ENCODE measurements at regions not wholly inside any gene's neighbourhood (a gene's known extent, or its start where the extent isn't known, plus 50 kb on each side); places are given as distances from the start of the nearest gene placed in this dataset.

- H3K4me1 Mint-ChIP-seq, result no peaks in the 10 kb centered on the region
- ChIA-PET POLR2A (no interaction called here), CTCF (no interaction called here)
- DNase-seq, result no peak
- no peaks in the 10 kb centered on the region for H3K27me3 Mint-ChIP-seq
- no peak overlapping the region for H3K27ac Mint-ChIP-seq
- peaks cover 11% of the 10 kb centered on the region for H3K9me3 Mint-ChIP-seq
- H3K4me3 Mint-ChIP-seq, result no peak overlapping the region
- H3K36me3 Mint-ChIP-seq (ENCODE audit: low read depth), result no peaks in the 10 kb centered on the region
Measured at GRCh38 chr4:58935332-58935731, 1825.1 kb upstream of the IGFBP7 start.

- CTCF ChIA-PET, result no interaction called here
Measured at GRCh38 chr4:58936436-58936835, 1826.3 kb upstream of the IGFBP7 start.

GRCh38 chr4:58940167-58940566 is 1830.0 kb upstream of the IGFBP7 start:
- peaks cover 10% of the 10 kb centered on the region for H3K9me3 Mint-ChIP-seq
- no peak for DNase-seq
- H3K27me3 Mint-ChIP-seq, result no peaks in the 10 kb centered on the region
- CTCF ChIA-PET, result no interaction called here
- POLR2A ChIA-PET, result no interaction called here
- no peak overlapping the region for H3K27ac Mint-ChIP-seq
- H3K4me1 Mint-ChIP-seq, result no peaks in the 10 kb centered on the region
- no peaks in the 10 kb centered on the region for H3K36me3 Mint-ChIP-seq (ENCODE audit: low read depth)
- no peak overlapping the region for H3K4me3 Mint-ChIP-seq

More at GRCh38 chr4:58936436-58936835, 1826.3 kb upstream of the IGFBP7 start:
- no peaks in the 10 kb centered on the region for H3K27me3 Mint-ChIP-seq
- H3K4me3 Mint-ChIP-seq, result no peak overlapping the region
- POLR2A ChIA-PET, result no interaction called here
- no peaks in the 10 kb centered on the region for H3K36me3 Mint-ChIP-seq (ENCODE audit: low read depth)
- H3K27ac Mint-ChIP-seq, result no peak overlapping the region
- no peaks in the 10 kb centered on the region for H3K4me1 Mint-ChIP-seq
- DNase-seq, result no peak
- peaks cover 8% of the 10 kb centered on the region for H3K9me3 Mint-ChIP-seq

- H3K36me3 Mint-ChIP-seq (ENCODE audit: low read depth), result no peaks in the 10 kb centered on the region
- DNase-seq, result no peak
- no peaks in the 10 kb centered on the region for H3K27me3 Mint-ChIP-seq
- ChIA-PET POLR2A (no interaction called here), CTCF (interaction anchor here (0.7 kb wide), 1 partner anchor 1488 kb away, joined by 3 read pairs; no protein-coding TSS in a partner anchor)
- no peak overlapping the region for H3K27ac Mint-ChIP-seq
- peaks cover 8% of the 10 kb centered on the region for H3K9me3 Mint-ChIP-seq
- H3K4me3 Mint-ChIP-seq, result no peak overlapping the region
- no peaks in the 10 kb centered on the region for H3K4me1 Mint-ChIP-seq
Measured at GRCh38 chr4:58941286-58941685, 1831.1 kb upstream of the IGFBP7 start.

- no peak for DNase-seq
- Mint-ChIP-seq H3K27me3 (no peaks in the 10 kb centered on the region), H3K4me1 (no peaks in the 10 kb centered on the region), H3K4me3 (no peak overlapping the region), H3K27ac (no peak overlapping the region), H3K36me3 (ENCODE audit: low read depth) (no peaks in the 10 kb centered on the region), H3K9me3 (peaks cover 3% of the 10 kb centered on the region)
- ChIA-PET POLR2A (no interaction called here), CTCF (no interaction called here)
Measured at GRCh38 chr4:58953575-58953974, 1843.4 kb upstream of the IGFBP7 start.

GRCh38 chr4:58957711-58958110 is 1847.5 kb upstream of the IGFBP7 start:
- POLR2A ChIA-PET, result no interaction called here
- Mint-ChIP-seq H3K4me1 (no peaks in the 10 kb centered on the region), H3K9me3 (no peaks in the 10 kb centered on the region), H3K36me3 (ENCODE audit: low read depth) (no peaks in the 10 kb centered on the region), H3K27me3 (no peaks in the 10 kb centered on the region), H3K4me3 (no peak overlapping the region), H3K27ac (no peak overlapping the region)
- DNase-seq, result no peak
- CTCF ChIA-PET, result no interaction called here

GRCh38 chr4:58961283-58961682 is 1851.1 kb upstream of the IGFBP7 start:
- no peak for DNase-seq
- no peaks in the 10 kb centered on the region for H3K27me3 Mint-ChIP-seq
- ChIA-PET CTCF (no interaction called here), POLR2A (no interaction called here)
- H3K27ac Mint-ChIP-seq, result no peak overlapping the region
- no peaks in the 10 kb centered on the region for H3K4me1 Mint-ChIP-seq
- no peak overlapping the region for H3K4me3 Mint-ChIP-seq
- H3K36me3 Mint-ChIP-seq (ENCODE audit: low read depth), result no peaks in the 10 kb centered on the region
- H3K9me3 Mint-ChIP-seq, result no peaks in the 10 kb centered on the region

- no peak for DNase-seq
- no peaks in the 10 kb centered on the region for H3K4me1 Mint-ChIP-seq
- POLR2A ChIA-PET, result no interaction called here
- no peak overlapping the region for H3K27ac Mint-ChIP-seq
- no peak overlapping the region for H3K4me3 Mint-ChIP-seq
- H3K9me3 Mint-ChIP-seq, result no peaks in the 10 kb centered on the region
- no peaks in the 10 kb centered on the region for H3K36me3 Mint-ChIP-seq (ENCODE audit: low read depth)
- CTCF ChIA-PET, result no interaction called here
- no peaks in the 10 kb centered on the region for H3K27me3 Mint-ChIP-seq
Measured at GRCh38 chr4:58961925-58962324, 1851.7 kb upstream of the IGFBP7 start.

GRCh38 chr4:58962424-58962823 is 1852.2 kb upstream of the IGFBP7 start:
- no peaks in the 10 kb centered on the region for H3K27me3 Mint-ChIP-seq
- POLR2A ChIA-PET, result no interaction called here

GRCh38 chr4:58981828-58982227 is 1871.6 kb upstream of the IGFBP7 start:
- H3K27me3 Mint-ChIP-seq, result no peaks in the 10 kb centered on the region
- peaks cover 2% of the 10 kb centered on the region for H3K9me3 Mint-ChIP-seq
- H3K4me3 Mint-ChIP-seq, result no peak overlapping the region
- no peaks in the 10 kb centered on the region for H3K4me1 Mint-ChIP-seq
- no peak for DNase-seq
- no peak overlapping the region for H3K27ac Mint-ChIP-seq
- ChIA-PET CTCF (no interaction called here), POLR2A (no interaction called here)
- H3K36me3 Mint-ChIP-seq (ENCODE audit: low read depth), result no peaks in the 10 kb centered on the region

More at GRCh38 chr4:58962424-58962823, 1852.2 kb upstream of the IGFBP7 start:
- H3K4me1 Mint-ChIP-seq, result no peaks in the 10 kb centered on the region
- no peaks in the 10 kb centered on the region for H3K36me3 Mint-ChIP-seq (ENCODE audit: low read depth)
- H3K27ac Mint-ChIP-seq, result no peak overlapping the region
- no peak overlapping the region for H3K4me3 Mint-ChIP-seq
- no peak for DNase-seq
- CTCF ChIA-PET, result no interaction called here
- H3K9me3 Mint-ChIP-seq, result no peaks in the 10 kb centered on the region

GRCh38 chr4:58983887-58984286 is 1873.7 kb upstream of the IGFBP7 start:
- no peak for DNase-seq
- H3K9me3 Mint-ChIP-seq, result peaks cover 11% of the 10 kb centered on the region
- no peak overlapping the region for H3K4me3 Mint-ChIP-seq
- CTCF ChIA-PET, result no interaction called here
- no peaks in the 10 kb centered on the region for H3K36me3 Mint-ChIP-seq (ENCODE audit: low read depth)
- no peaks in the 10 kb centered on the region for H3K4me1 Mint-ChIP-seq
- H3K27ac Mint-ChIP-seq, result no peak overlapping the region
- POLR2A ChIA-PET, result no interaction called here
- no peaks in the 10 kb centered on the region for H3K27me3 Mint-ChIP-seq

GRCh38 chr4:59002148-59002547 is 1892.0 kb upstream of the IGFBP7 start:
- Mint-ChIP-seq H3K4me3 (no peak overlapping the region), H3K9me3 (peaks cover 6% of the 10 kb centered on the region), H3K4me1 (no peaks in the 10 kb centered on the region), H3K27ac (no peak overlapping the region), H3K27me3 (no peaks in the 10 kb centered on the region), H3K36me3 (ENCODE audit: low read depth) (no peaks in the 10 kb centered on the region)
- CTCF ChIA-PET, result no interaction called here
- POLR2A ChIA-PET, result no interaction called here
- no peak for DNase-seq

GRCh38 chr4:59024257-59024656 is 1914.1 kb upstream of the IGFBP7 start:
- H3K4me1 Mint-ChIP-seq, result no peaks in the 10 kb centered on the region
- H3K27ac Mint-ChIP-seq, result no peak overlapping the region
- ChIA-PET CTCF (no interaction called here), POLR2A (no interaction called here)
- H3K27me3 Mint-ChIP-seq, result no peaks in the 10 kb centered on the region
- no peak overlapping the region for H3K4me3 Mint-ChIP-seq
- no peaks in the 10 kb centered on the region for H3K36me3 Mint-ChIP-seq (ENCODE audit: low read depth)
- H3K9me3 Mint-ChIP-seq, result peaks cover 2% of the 10 kb centered on the region
- no peak for DNase-seq

- peaks cover 2% of the 10 kb centered on the region for H3K9me3 Mint-ChIP-seq
- POLR2A ChIA-PET, result no interaction called here
- no peak overlapping the region for H3K27ac Mint-ChIP-seq
- H3K4me1 Mint-ChIP-seq, result no peaks in the 10 kb centered on the region
- no peak overlapping the region for H3K4me3 Mint-ChIP-seq
- CTCF ChIA-PET, result no interaction called here
- H3K36me3 Mint-ChIP-seq (ENCODE audit: low read depth), result no peaks in the 10 kb centered on the region
- DNase-seq, result no peak
- H3K27me3 Mint-ChIP-seq, result no peaks in the 10 kb centered on the region
Measured at GRCh38 chr4:59037812-59038211, 1927.6 kb upstream of the IGFBP7 start.

GRCh38 chr4:59039046-59039445 is 1928.9 kb upstream of the IGFBP7 start:
- ChIA-PET CTCF (no interaction called here), POLR2A (no interaction called here)
- H3K27ac Mint-ChIP-seq, result no peak overlapping the region
- H3K27me3 Mint-ChIP-seq, result no peaks in the 10 kb centered on the region
- H3K4me1 Mint-ChIP-seq, result no peaks in the 10 kb centered on the region
- H3K36me3 Mint-ChIP-seq (ENCODE audit: low read depth), result no peaks in the 10 kb centered on the region
- H3K4me3 Mint-ChIP-seq, result no peak overlapping the region
- H3K9me3 Mint-ChIP-seq, result peaks cover 2% of the 10 kb centered on the region
- no peak for DNase-seq
